ENCODE measurements at regions not wholly inside any gene's neighbourhood (a gene's known extent, or its start where the extent isn't known, plus 50 kb on each side); places are given as distances from the start of the nearest gene placed in this dataset.

GRCh38 chr12:126095748-126096510 is 1030.7 kb downstream of the AACS start:
- no peak overlapping the region for H3K4me3 ChIP-seq
- no peaks in the 10 kb centered on the region for H3K36me3 ChIP-seq
- TF ChIP-seq CTCF (IDR thresholded peaks at IDR 0.05), result no peak
- H3K27me3 ChIP-seq (replicated peaks; ENCODE audit: insufficient read depth), result no peaks in the 10 kb centered on the region
- no peaks in the 10 kb centered on the region for H3K4me1 ChIP-seq (ENCODE audit: control insufficient read depth in 1 of 2, low read depth in 2 of 2)
- no peaks in the 10 kb centered on the region for H3K9me3 ChIP-seq
- DNase-seq (ENCODE audit: low spot score) (no peak), ATAC-seq (ENCODE audit: insufficient number of reproducible peaks, low FRiP score, low read depth) (no peak)
- no peak overlapping the region for H3K27ac ChIP-seq

DNA sequence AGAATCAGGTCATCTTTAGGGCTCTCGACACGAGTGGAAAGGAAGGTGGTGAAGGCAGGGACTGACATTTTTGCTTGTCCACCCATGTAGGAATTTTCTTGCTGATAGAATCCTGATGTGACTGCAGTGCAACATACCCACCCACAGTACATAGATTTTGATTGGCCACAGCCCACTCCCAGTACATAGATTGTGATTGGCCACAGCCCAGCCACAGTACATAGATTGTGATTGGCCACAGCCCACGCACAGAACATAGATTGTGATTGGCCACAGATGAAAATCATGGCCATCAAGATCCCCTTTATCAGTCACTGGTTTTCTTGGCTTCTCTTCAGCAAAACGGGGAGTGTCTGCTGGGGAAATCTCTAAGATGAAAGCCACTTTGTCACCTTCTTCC is 1041.5 kb downstream of the AACS start:
- TF ChIP-seq CTCF (IDR thresholded peaks at IDR 0.05), result no peak
- ATAC-seq (ENCODE audit: insufficient number of reproducible peaks, low FRiP score, low read depth), result no peak
- Histone ChIP-seq H3K27ac (no peak overlapping the region), H3K36me3 (no peaks in the 10 kb centered on the region), H3K9me3 (no peaks in the 10 kb centered on the region), H3K27me3 (replicated peaks; ENCODE audit: insufficient read depth) (no peaks in the 10 kb centered on the region), H3K4me1 (ENCODE audit: control insufficient read depth in 1 of 2, low read depth in 2 of 2) (no peaks in the 10 kb centered on the region), H3K4me3 (no peak overlapping the region)
- no peak for DNase-seq (ENCODE audit: low spot score)

GRCh38 chr12:126107659-126108058 is 1042.4 kb downstream of the AACS start:
- ATAC-seq (ENCODE audit: insufficient number of reproducible peaks, low FRiP score, low read depth) (no peak), DNase-seq (ENCODE audit: low spot score) (no peak)
- H3K4me3 ChIP-seq, result no peak overlapping the region
- TF ChIP-seq CTCF (IDR thresholded peaks at IDR 0.05), result no peak
- no peaks in the 10 kb centered on the region for H3K9me3 ChIP-seq
- H3K27me3 ChIP-seq (replicated peaks; ENCODE audit: insufficient read depth), result no peaks in the 10 kb centered on the region
- H3K36me3 ChIP-seq, result no peaks in the 10 kb centered on the region
- no peaks in the 10 kb centered on the region for H3K4me1 ChIP-seq (ENCODE audit: control insufficient read depth in 1 of 2, low read depth in 2 of 2)
- no peak overlapping the region for H3K27ac ChIP-seq

DNA sequence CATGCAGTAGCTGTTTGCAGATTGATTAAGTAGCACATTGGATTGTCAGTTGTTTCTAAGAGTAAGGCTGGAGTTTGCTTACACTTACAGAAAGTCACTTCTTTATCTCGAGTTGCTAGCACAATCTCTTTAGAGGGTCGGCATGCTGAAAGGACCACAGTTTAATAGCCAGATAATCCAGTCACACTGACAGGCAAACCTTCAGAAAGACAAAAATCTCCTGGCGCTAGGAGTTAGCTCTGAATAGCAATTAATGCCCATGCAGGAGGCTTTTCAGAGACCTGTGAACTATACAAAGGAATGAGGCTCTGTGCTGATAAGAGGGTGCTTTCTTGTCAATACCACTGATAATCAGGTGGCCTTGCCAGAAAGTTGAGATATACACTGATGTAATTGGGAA is 1043.0 kb downstream of the AACS start:
- Histone ChIP-seq H3K9me3 (no peaks in the 10 kb centered on the region), H3K4me3 (no peak overlapping the region), H3K36me3 (no peaks in the 10 kb centered on the region), H3K27ac (no peak overlapping the region), H3K4me1 (ENCODE audit: control insufficient read depth in 1 of 2, low read depth in 2 of 2) (no peaks in the 10 kb centered on the region), H3K27me3 (replicated peaks; ENCODE audit: insufficient read depth) (no peaks in the 10 kb centered on the region)
- DNase-seq (ENCODE audit: low spot score), result no peak
- ATAC-seq (ENCODE audit: insufficient number of reproducible peaks, low FRiP score, low read depth), result no peak
- TF ChIP-seq CTCF (IDR thresholded peaks at IDR 0.05), result no peak

GRCh38 chr12:126112141-126112540 is 1046.9 kb downstream of the AACS start:
- Histone ChIP-seq H3K36me3 (no peaks in the 10 kb centered on the region), H3K4me3 (no peak overlapping the region), H3K27ac (no peak overlapping the region), H3K9me3 (no peaks in the 10 kb centered on the region), H3K27me3 (replicated peaks; ENCODE audit: insufficient read depth) (no peaks in the 10 kb centered on the region), H3K4me1 (ENCODE audit: control insufficient read depth in 1 of 2, low read depth in 2 of 2) (no peaks in the 10 kb centered on the region)
- no peak for ATAC-seq (ENCODE audit: insufficient number of reproducible peaks, low FRiP score, low read depth)
- TF ChIP-seq CTCF (IDR thresholded peaks at IDR 0.05), result no peak
- no peak for DNase-seq (ENCODE audit: low spot score)
